GM19372 (cell line): ENCODE measurements at regions not wholly inside any gene's neighbourhood (a gene's known extent, or its start where the extent isn't known, plus 50 kb on each side); places are given as distances from the start of the nearest gene placed in this dataset.
A peak's percentile ranks its signal among the peaks of the same experiment; 100 is the strongest.

ENCODE experiments used
- ATAC-seq: cut with Tn5 transposase; IDR thresholded peaks from one replicate; pipeline ENCODE4 v1.9.1; 2021; ENCODE audit warnings: mild to moderate bottlenecking, low read depth, moderate library complexity; ENCODE audit not compliant: unreplicated experiment

GRCh38 chr14:61847861-61848260 is 85.6 kb downstream of the SNAPC1 start:
- no peak for ATAC-seq

DNA sequence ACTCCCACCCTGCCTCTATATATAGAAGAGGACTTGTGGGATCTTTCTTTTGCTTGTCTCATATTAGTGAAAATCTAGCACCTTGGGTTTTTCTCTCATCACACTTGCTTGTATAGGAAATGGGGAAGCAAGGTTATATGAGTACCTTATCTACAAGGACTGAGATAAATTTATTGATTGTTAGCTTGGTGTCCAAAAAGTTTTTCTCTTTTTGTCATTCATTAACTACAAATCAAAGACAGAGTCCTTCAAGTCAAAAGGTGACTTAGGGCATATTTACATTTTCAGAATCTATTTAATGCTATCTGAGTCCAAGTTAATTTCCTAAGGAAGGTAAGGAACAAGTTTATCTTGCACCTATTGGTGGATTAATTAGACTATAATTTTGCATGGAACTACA is 92.7 kb downstream of the SNAPC1 start:
- ATAC-seq = no peak

DNA sequence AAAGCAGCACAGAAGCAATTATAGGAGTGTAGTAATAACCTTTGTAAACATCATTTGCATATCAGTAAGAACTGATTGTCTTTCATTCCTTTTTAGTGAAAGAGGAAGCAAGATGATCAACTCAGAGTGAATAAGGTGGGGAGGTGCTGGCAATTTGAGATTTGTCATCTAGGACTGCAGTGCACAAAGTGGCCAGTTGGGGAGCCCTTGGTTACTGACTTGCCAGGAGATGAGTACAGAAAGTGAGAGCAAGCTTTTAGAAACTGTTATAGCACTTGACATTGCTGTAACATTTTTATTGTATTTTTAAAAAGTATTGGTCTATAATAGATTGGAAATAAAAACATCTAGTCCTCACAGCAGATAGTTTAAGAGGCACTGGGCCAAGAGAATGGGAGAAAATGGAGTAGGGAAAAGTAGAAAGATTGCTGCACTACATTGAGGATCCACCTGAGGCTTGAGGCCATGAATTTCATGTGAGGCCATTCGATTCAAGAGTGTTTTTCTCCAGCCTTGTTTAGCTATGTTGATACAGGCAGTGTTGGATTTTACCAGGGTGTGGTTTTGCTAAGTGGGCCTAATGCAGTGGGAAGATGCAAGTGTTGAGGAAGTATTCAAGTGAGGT is 98.2 kb downstream of the SNAPC1 start:
- peak; percentile 97 for ATAC-seq

DNA sequence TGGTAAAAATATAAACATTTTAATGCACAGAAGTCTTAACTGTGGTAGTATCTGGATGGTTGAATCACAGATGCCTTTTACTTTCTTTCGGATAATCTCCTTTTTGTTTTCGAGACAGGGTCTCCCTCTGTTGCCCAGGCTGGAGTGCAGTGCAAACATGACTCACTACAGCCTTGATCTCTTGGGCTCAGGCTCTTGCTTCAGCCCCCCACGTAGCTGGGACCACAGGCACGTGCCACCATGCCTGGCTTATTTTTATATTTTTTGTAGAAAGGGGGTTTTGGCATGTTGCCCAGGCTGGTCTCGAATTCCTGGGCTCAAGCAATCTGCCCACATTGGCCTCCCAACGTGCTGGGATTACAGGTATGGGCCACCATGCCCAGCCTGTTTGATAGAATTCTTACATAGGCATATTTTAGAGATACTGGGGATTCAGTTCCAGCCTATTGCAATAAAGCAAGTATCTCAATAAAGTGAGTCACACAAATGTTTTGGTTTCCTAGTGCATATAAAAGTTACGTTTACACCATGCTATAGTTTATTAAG is 99.2 kb downstream of the SNAPC1 start:
- ATAC-seq = no peak

GRCh38 chr14:61864329-61864898 is 102.2 kb downstream of the SNAPC1 start:
- ATAC-seq = no peak

GRCh38 chr14:61866932-61867920 is 105.0 kb downstream of the SNAPC1 start:
- peak; percentile 96 for ATAC-seq

- no peak for ATAC-seq
These were observed 106.6 kb downstream of the SNAPC1 start for GRCh38 chr14:61868846-61869245.

- no peak for ATAC-seq
These were observed 107.9 kb downstream of the SNAPC1 start for GRCh38 chr14:61870163-61870562.

GRCh38 chr14:61872452-61872851 is 110.2 kb downstream of the SNAPC1 start:
- ATAC-seq = peak; percentile 88

DNA sequence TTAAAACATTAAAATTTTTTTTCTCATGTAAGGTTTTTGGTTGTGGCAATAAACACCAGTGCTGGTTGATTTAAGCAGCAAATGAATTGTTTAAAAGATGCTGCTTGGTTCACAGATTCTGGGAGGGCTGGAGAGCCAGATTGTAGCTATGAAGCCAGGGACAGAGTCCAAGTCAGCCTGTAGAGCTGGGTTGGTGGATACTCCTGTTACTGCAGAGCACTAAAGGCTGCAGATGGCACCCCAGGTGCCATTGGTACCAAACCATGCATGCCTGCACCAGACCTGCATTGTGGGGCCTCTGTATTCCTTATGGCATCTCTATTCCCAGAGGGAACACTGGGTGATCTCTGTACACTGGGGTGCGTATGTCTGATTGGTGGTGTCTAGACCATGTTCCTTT is 113.3 kb downstream of the SNAPC1 start:
- no peak for ATAC-seq

DNA sequence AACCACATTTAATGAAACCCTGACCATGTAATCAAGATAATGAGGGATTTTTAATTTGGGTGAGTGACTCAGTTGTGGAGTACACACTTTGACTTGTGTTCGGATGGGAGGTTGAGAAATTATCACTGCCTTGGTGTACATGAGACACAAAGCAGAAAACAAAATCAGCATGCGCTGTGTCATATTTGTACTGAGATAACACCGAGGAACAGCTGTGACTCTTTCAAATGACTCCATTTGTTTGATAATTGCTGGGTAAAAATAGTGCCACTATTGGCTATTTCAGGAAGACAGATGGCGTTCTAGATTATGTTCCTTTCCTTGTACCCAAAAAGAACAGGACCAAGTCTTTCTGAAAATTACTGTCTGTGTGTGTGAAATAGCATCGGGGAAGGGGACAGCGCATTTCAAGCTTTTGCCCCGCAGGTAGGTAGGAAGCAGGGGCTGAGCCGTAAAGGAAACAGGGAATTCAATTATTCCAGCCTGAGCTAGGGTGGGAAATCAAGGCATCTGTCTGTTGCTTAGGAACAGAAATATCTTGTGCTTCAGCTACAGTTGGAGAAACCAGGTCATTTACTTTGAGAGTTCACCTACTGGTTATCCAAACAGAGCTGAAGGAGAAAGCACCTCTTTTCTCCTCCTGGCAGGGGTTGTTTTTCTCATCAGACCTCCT is 114.3 kb downstream of the SNAPC1 start:
- ATAC-seq = no peak

DNA sequence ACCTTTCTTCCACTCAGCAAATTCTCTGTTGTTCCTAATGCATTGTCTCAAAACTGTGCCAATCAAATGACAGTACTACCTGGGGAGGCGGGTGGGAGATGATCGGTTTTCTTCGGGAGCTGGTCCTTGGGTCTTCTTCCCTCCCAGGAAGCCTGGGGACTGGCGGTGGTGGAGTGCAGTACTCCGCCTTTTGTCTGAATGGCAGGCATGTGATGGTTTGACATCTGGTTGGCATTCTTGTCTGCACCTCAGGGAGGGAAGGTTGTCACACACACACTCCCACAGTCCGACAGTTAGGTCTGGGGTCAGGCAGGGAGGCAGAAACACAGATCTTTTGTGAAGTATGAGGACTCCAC is 114.8 kb downstream of the SNAPC1 start:
- ATAC-seq = no peak

DNA sequence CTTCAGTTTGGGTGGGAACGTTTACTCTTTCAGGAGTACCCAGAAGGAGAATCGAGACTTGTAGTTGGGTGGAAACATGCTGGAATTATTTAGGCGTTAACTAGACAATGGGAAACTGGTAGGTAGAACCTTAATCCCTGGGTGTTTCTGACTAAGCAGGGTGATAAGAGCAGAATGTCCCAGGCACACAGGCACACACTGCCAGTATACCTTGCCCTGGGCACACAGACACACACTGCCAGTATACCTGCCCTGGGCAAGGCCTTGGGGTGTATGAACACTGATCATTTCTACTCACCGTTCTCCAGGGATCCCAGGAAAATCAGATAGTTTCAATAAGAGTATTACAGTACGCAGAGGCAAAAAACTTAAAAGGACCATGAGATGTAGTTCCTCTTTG is 115.5 kb downstream of the SNAPC1 start:
- ATAC-seq = no peak

DNA sequence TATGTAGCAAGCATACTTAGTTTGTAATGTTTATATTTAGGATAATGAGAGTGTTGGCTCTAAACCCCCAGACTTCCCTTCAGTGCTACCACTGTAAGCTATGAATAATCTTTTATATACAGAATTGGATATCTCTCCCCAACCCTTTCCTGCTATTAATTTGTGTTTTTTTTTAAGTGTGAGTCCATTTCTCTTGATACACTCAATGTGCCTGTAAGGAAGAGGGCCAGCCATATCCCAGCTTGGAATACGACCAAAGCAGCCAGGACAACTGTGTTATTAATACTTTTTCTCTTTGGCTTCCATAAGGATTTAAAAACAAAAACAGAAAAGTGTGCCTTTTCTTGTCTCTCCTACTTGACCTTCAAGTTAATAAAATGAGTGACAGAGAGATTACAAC is 116.7 kb downstream of the SNAPC1 start:
- ATAC-seq = no peak

DNA sequence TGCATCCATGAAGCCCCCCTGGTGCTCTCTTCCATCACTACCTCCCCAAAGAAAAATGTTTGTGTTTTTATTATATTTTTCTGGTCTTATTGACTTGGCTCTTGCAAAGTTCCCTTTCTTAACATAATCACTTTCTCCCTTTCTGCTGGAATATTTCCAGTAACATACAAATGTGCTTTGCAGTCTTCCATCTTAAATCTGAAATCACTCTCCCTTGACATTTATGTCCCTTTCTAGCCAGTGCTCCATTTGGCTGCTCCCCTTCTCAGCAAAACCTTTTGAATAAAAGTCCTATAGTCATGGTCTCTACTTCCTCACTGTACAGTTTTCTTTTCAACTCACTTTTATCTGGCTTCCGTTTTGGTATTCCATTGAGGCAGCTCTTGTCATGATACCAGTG is 118.8 kb downstream of the SNAPC1 start:
- ATAC-seq = no peak

DNA sequence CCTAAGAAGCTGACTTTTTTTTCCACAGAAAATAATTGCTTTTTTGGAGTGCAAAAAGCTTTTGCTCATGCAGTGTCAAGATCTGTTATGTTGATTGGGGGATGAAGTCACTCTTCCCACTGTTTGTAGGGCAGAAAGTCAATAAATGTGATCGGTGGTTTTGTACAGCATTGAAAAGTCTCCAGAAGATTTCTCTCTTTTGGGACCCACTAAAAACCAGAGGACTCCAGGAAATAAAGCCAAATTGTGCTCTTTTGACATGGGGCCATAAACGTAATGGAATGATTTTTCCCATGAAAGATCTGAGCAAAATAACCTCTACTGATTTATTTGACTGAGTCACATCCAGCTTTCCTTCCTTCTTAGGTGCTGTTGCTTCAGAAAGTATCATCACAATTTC is 122.5 kb downstream of the SNAPC1 start:
- no peak for ATAC-seq

GRCh38 chr14:61885203-61885961 is 123.2 kb downstream of the SNAPC1 start:
- no peak for ATAC-seq

DNA sequence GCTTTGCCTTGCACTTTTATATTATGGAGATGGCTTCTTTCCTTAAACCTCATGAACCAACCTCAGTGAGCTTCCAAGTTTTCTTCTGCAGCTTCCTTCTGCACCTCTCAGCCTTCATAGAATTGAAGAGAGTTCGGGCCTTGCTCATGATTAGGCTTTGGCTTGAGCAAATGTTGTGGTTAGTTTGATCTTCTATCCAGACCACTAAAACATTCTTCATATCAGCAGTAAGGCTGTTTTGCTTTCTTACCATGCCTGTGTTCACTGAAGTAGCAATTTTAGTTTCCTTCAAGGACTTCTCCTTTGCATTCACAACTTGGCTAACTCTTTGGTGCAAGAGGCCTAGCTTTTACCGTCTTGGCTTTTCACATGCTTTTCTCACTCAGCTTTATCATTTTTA is 125.4 kb downstream of the SNAPC1 start:
- no peak for ATAC-seq

DNA sequence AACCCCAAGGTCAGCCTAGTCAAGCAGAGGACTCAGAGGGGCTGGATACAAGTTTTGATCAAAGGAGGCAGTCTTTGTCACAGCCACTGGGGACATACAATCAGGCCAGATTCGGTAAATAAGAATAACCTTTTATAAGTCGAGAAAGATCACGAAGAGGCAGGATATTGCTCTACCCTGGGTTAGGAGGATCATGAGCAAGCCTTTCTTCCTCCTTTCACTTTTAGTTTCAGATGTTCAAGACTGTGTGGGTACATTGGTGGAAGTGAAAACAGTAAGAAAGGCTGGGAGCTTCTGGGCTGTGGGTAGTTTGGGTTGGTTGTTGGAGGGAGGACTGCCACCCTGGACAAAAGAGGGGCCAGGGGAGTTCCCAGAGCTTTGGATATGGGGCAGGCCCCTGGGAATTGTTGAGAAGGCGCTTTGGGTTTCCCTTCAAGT is 127.7 kb downstream of the SNAPC1 start:
- peak; percentile 99 for ATAC-seq

- no peak for ATAC-seq
These were observed 128.9 kb downstream of the SNAPC1 start for GRCh38 chr14:61891170-61891569.
